Panc1 (cell line): ENCODE measurements at regions not wholly inside any gene's neighbourhood (a gene's known extent, or its start where the extent isn't known, plus 50 kb on each side); places are given as distances from the start of the nearest gene placed in this dataset.

Experiments used
- ATAC-seq: fragments of 200-7000 bp; cut with Tn5 transposase; 2 replicates; pipeline ENCODE4 v1.9.1; 2020; ENCODE audit warnings: mild to moderate bottlenecking, moderate library complexity
- BruUV-seq: library from RNA; stranded (reverse); fragments of 400-500 nt; replicated peaks from 2 replicates; lab custom pipeline; 2021; lab: Mats Ljungman, UMichigan
- CTCF ChIA-PET: fragments of 300-600 bp; sonication (Branson Sonifier 250); formaldehyde crosslinking; loops from one replicate; lab custom pipeline; 2022; ENCODE audit warnings: antibody characterized with exemption; lab: Charles Lee
- POLR2A ChIA-PET: fragments of 300-600 bp; sonication (Branson Sonifier 250); formaldehyde crosslinking; loops from one replicate; lab custom pipeline; 2022; ENCODE audit warnings: antibody characterized with exemption; lab: Charles Lee
- DNase-seq: peaks from one replicate; pipeline ENCODE4 v3.0.0-alpha.2; 2010; ENCODE audit warnings: low read depth, low spot score
- H3K27ac ChIP-seq: 2 replicates; pipeline ENCODE4 v1.5.1; 2011; ENCODE audit warnings: mild to moderate bottlenecking, low read length, inconsistent platforms
- H3K27me3 ChIP-seq: fragments of 200-500 bp; sonication (Bioruptor generic); 2 replicates; pipeline ENCODE4 v1.6.0; 2014; ENCODE audit warnings: low read length, inconsistent platforms; ENCODE audit not compliant: control insufficient read depth, insufficient read depth
- H3K36me3 ChIP-seq: fragments of 200-500 bp; sonication (Bioruptor generic); 2 replicates; pipeline ENCODE4 v1.5.1; 2014; ENCODE audit warnings: inconsistent platforms, mild to moderate bottlenecking, low read length, moderate library complexity; ENCODE audit not compliant: control insufficient read depth, insufficient read depth
- H3K4me1 ChIP-seq: 2 replicates; pipeline ENCODE4 v1.5.1; 2011; ENCODE audit warnings: inconsistent platforms, mild to moderate bottlenecking, low read length, moderate library complexity; ENCODE audit not compliant: control insufficient read depth, insufficient read depth
- H3K4me3 ChIP-seq, 2 experiments: 2 replicates each; pipeline ENCODE4 v1.5.1; 2011 to 2012; ENCODE audit warnings: low read depth in 2 of 2, low read length in 2 of 2, mild to moderate bottlenecking in 2 of 2, inconsistent platforms in 1 of 2, moderate library complexity in 1 of 2
- H3K9me3 ChIP-seq: fragments of 200-500 bp; sonication (Bioruptor generic); 2 replicates; pipeline ENCODE4 v1.5.1; 2014; ENCODE audit warnings: low read depth, mild to moderate bottlenecking, inconsistent platforms, low read length, moderate library complexity; ENCODE audit not compliant: control insufficient read depth, insufficient read depth
- CTCF ChIP-seq: fragments of 450-650 bp; IDR thresholded peaks from 2 replicates; pipeline ENCODE4 v1.5.1; 2017; ENCODE audit warnings: mild to moderate bottlenecking
- POLR2AphosphoS5 ChIP-seq: IDR thresholded peaks from 2 replicates; pipeline ENCODE4 v1.6.1; 2012; ENCODE audit warnings: mild to moderate bottlenecking, low read depth, low read length, moderate library complexity
- REST ChIP-seq, 2 experiments: IDR thresholded peaks; 2 replicates each; pipeline ENCODE4 v1.6.1; 2011 to 2012; ENCODE audit warnings: low read depth in 2 of 2, control low read depth in 1 of 2, low read length in 1 of 2, mild to moderate bottlenecking in 1 of 2, moderate library complexity in 1 of 2; ENCODE audit not compliant: insufficient read depth in 1 of 2
- SIN3A ChIP-seq: IDR thresholded peaks from 2 replicates; pipeline ENCODE4 v1.6.1; 2012; ENCODE audit warnings: low read depth, mild to moderate bottlenecking, low read length, moderate library complexity, borderline replicate concordance; ENCODE audit not compliant: insufficient read depth
- TCF7L2 ChIP-seq: IDR thresholded peaks from 2 replicates; pipeline ENCODE4 v1.6.1; 2011; ENCODE audit warnings: mild to moderate bottlenecking, low read depth, low read length, inconsistent platforms
- in situ Hi-C: cut with HindIII; loops from 2 replicates; pipeline ENCODE4 v1.10.0; 2016; ENCODE audit warnings: low sequenced_read_pairs, low pct_unique_long_range_greater_than_20kb
- intact Hi-C: fragments of 100-400 bp; cut with micrococcal nuclease; formaldehyde crosslinking; loops from one replicate; pipeline ENCODE4 v1.10.0; 2022; ENCODE audit not compliant: unreplicated experiment

- ATAC-seq: no peak
- H3K4me3 ChIP-seq: no peak overlapping the region
- in situ Hi-C loops: no loop called here
Measured at GRCh38 chr4:157973297-157973696, 199.5 kb downstream of the GASK1B start.

GRCh38 chr4:157964463-157964862 lies 208.4 kb downstream of the GASK1B start:
- Histone ChIP-seq H3K36me3 (no peaks in the 10 kb centered on the region), H3K27me3 (no peaks in the 10 kb centered on the region), H3K4me3 (no peak overlapping the region), H3K27ac (no peak overlapping the region), H3K4me1 (no peaks in the 10 kb centered on the region), H3K9me3 (no peaks in the 10 kb centered on the region)
- intact Hi-C loops: no loop called here
- in situ Hi-C loops: no loop called here
- ChIA-PET POLR2A (no interaction called here), CTCF (no interaction called here)
- no TSS peak for BruUV-seq
- ATAC-seq: no peak
- no peak for DNase-seq
- no peak for TF ChIP-seq CTCF
- TF ChIP-seq REST (IDR thresholded peaks at IDR 0.05; ENCODE audit: insufficient read depth in 1 of 2, low read depth in 2 of 2, low read length in 1 of 2): no peak
- no peak for TF ChIP-seq SIN3A
- TF ChIP-seq TCF7L2: no peak
- TF ChIP-seq POLR2AphosphoS5: no peak

More at GRCh38 chr4:157973297-157973696, 199.5 kb downstream of the GASK1B start:
- no peak overlapping the region for H3K27ac ChIP-seq
- BruUV-seq: no TSS peak
- no peaks in the 10 kb centered on the region; the same call in 1 of the 2 replicates for H3K36me3 ChIP-seq
- no peak for TF ChIP-seq CTCF
- no peak for TF ChIP-seq REST (IDR thresholded peaks at IDR 0.05; ENCODE audit: insufficient read depth in 1 of 2, low read depth in 2 of 2, low read length in 1 of 2)
- no peak for TF ChIP-seq POLR2AphosphoS5
- no peak for TF ChIP-seq SIN3A
- no peak for TF ChIP-seq TCF7L2
- intact Hi-C loops: no loop called here
- DNase-seq: no peak
- no peaks in the 10 kb centered on the region for H3K4me1 ChIP-seq
- no peaks in the 10 kb centered on the region for H3K27me3 ChIP-seq
- ChIA-PET POLR2A (no interaction called here), CTCF (no interaction called here)
- no peaks in the 10 kb centered on the region for H3K9me3 ChIP-seq
